A673 (cell line): ENCODE measurements at regions not wholly inside any gene's neighbourhood (a gene's known extent, or its start where the extent isn't known, plus 50 kb on each side); places are given as distances from the start of the nearest gene placed in this dataset.

Experiments
- BruUV-seq: library from RNA; stranded (reverse); fragments of 400-500 nt; replicated peaks from 2 replicates; lab custom pipeline; 2021; lab: Mats Ljungman, UMichigan
- CTCF ChIA-PET: fragments of 300-600 bp; sonication (Branson Sonifier 250); formaldehyde crosslinking; loops from one replicate; lab custom pipeline; 2022; ENCODE audit warnings: antibody characterized with exemption; lab: Charles Lee
- POLR2A ChIA-PET: fragments of 300-600 bp; sonication (Branson Sonifier 250); formaldehyde crosslinking; loops from one replicate; lab custom pipeline; 2022; ENCODE audit warnings: antibody characterized with exemption; ENCODE audit not compliant: low non-redundant PET; lab: Charles Lee
- DNase-seq: peaks from one replicate; pipeline ENCODE4 v3.0.0-alpha.2; 2015; ENCODE audit warnings: low spot score
- H3K27ac ChIP-seq: fragments of 200-600 bp; sonication (generic); 2 replicates; pipeline ENCODE4 v1.5.1; 2016; ENCODE audit warnings: mixed run types, low read depth, mild to moderate bottlenecking, mixed read lengths, antibody characterized with exemption, low read length; ENCODE audit not compliant: poor library complexity, severe bottlenecking
- H3K27me3 ChIP-seq: fragments of 200-600 bp; sonication (generic); replicated peaks from 2 replicates; pipeline ENCODE4 v1.6.1; 2017; ENCODE audit warnings: mixed run types, low read depth, mild to moderate bottlenecking, mixed read lengths, antibody characterized with exemption, low read length; ENCODE audit not compliant: insufficient read depth, poor library complexity
- H3K36me3 ChIP-seq: fragments of 200-600 bp; sonication (generic); 2 replicates; pipeline ENCODE4 v1.6.1; 2016; ENCODE audit warnings: mixed run types, mild to moderate bottlenecking, mixed read lengths, antibody characterized with exemption, low read length; ENCODE audit not compliant: insufficient read depth, poor library complexity, severe bottlenecking
- H3K4me1 ChIP-seq: fragments of 200-600 bp; sonication (generic); 2 replicates; pipeline ENCODE4 v1.6.1; 2017; ENCODE audit warnings: mixed run types, mild to moderate bottlenecking, mixed read lengths, antibody characterized with exemption, low read length; ENCODE audit not compliant: insufficient read depth, poor library complexity, severe bottlenecking
- H3K4me3 ChIP-seq: fragments of 200-600 bp; sonication (generic); 2 replicates; pipeline ENCODE4 v1.5.1; 2016; ENCODE audit warnings: low read depth, mixed run types, mild to moderate bottlenecking, mixed read lengths, low read length; ENCODE audit not compliant: poor library complexity, severe bottlenecking
- H3K9me3 ChIP-seq: fragments of 200-600 bp; sonication (generic); 2 replicates; pipeline ENCODE4 v1.6.1; 2016; ENCODE audit warnings: mixed run types, low read depth, mild to moderate bottlenecking, mixed read lengths, antibody characterized with exemption, low read length; ENCODE audit not compliant: poor library complexity, severe bottlenecking
- CTCF ChIP-seq: fragments of 300-800, 200-600 bp; sonication (generic); conservative IDR thresholded peaks from 2 replicates; pipeline ENCODE4 v1.5.1; 2017; ENCODE audit warnings: low read depth, mild to moderate bottlenecking, antibody characterized with exemption, low read length, moderate library complexity, mixed read lengths
- EZH2 ChIP-seq: fragments of 200-600 bp; sonication (generic); IDR thresholded peaks from 2 replicates; pipeline ENCODE4 v1.6.1; 2017; ENCODE audit warnings: borderline replicate concordance, low read depth, mild to moderate bottlenecking, mixed read lengths, antibody characterized with exemption, low read length; ENCODE audit not compliant: poor library complexity, severe bottlenecking
- intact Hi-C: fragments of 100-400 bp; cut with micrococcal nuclease; formaldehyde crosslinking; loops from one replicate; pipeline ENCODE4 v1.10.0; 2022; ENCODE audit not compliant: unreplicated experiment

GRCh38 chr4:164224871-164225270 lies 529.1 kb upstream of the SMIM31 start:
- Histone ChIP-seq H3K36me3 (no peaks in the 10 kb centered on the region), H3K27me3 (no peaks in the 10 kb centered on the region), H3K9me3 (peaks cover 6% of the 10 kb centered on the region), H3K4me1 (peaks cover 30% of the 10 kb centered on the region), H3K4me3 (no peak overlapping the region), H3K27ac (no peak overlapping the region)
- TF ChIP-seq CTCF, result no peak
- TF ChIP-seq EZH2, result no peak
- intact Hi-C loops, result no loop called here
- DNase-seq, result peak; percentile 89
- no TSS peak for BruUV-seq
- ChIA-PET POLR2A (no interaction called here), CTCF (no interaction called here)

GRCh38 chr4:164229255-164229654 lies 524.7 kb upstream of the SMIM31 start:
- Histone ChIP-seq H3K9me3 (no peaks in the 10 kb centered on the region), H3K27me3 (no peaks in the 10 kb centered on the region), H3K4me1 (peaks cover 18% of the 10 kb centered on the region), H3K4me3 (no peak overlapping the region), H3K36me3 (no peaks in the 10 kb centered on the region), H3K27ac (no peak overlapping the region)
- TF ChIP-seq CTCF (no peak), EZH2 (no peak)
- ChIA-PET CTCF (no interaction called here), POLR2A (no interaction called here)
- intact Hi-C loops, result no loop called here
- BruUV-seq, result no TSS peak
- no peak for DNase-seq

- intact Hi-C loops, result no loop called here
- no TSS peak for BruUV-seq
- TF ChIP-seq EZH2 (no peak), CTCF (no peak)
Measured at GRCh38 chr4:164239433-164239832, 514.5 kb upstream of the SMIM31 start.

More at GRCh38 chr4:164239433-164239832, 514.5 kb upstream of the SMIM31 start:
- no peaks in the 10 kb centered on the region for H3K36me3 ChIP-seq
- H3K27ac ChIP-seq, result no peak overlapping the region
- H3K4me3 ChIP-seq, result no peak overlapping the region
- ChIA-PET CTCF (no interaction called here), POLR2A (no interaction called here)
- DNase-seq, result no peak
- no peaks in the 10 kb centered on the region for H3K9me3 ChIP-seq
- no peaks in the 10 kb centered on the region for H3K27me3 ChIP-seq
- H3K4me1 ChIP-seq, result no peaks in the 10 kb centered on the region
